ENCODE measurements at regions not wholly inside any gene's neighbourhood (a gene's known extent, or its start where the extent isn't known, plus 50 kb on each side); places are given as distances from the start of the nearest gene placed in this dataset.

DNA sequence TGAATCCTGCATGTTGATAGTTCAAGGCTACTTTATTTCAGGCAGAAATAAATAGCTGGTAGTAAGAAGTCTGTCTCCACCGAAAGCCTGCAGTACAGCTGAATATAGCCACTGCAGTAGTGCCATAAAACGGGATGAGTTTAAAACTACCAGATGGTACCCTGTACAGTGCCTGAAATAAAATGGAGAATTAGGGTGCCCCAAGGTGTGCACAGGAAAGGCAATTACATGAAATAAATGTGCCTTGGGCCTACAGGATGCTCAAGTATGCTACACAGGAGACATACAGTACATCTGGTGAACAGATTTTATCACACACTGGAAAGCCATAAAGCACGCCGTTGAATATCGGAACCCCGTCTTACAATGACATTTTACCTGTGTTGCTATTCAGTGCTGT lies 447.7 kb upstream of the HNRNPA3 start:
- no peak overlapping the region for H3K4me3 ChIP-seq (ENCODE audit: low read depth, low read length)
- TF ChIP-seq, protein P1, sequence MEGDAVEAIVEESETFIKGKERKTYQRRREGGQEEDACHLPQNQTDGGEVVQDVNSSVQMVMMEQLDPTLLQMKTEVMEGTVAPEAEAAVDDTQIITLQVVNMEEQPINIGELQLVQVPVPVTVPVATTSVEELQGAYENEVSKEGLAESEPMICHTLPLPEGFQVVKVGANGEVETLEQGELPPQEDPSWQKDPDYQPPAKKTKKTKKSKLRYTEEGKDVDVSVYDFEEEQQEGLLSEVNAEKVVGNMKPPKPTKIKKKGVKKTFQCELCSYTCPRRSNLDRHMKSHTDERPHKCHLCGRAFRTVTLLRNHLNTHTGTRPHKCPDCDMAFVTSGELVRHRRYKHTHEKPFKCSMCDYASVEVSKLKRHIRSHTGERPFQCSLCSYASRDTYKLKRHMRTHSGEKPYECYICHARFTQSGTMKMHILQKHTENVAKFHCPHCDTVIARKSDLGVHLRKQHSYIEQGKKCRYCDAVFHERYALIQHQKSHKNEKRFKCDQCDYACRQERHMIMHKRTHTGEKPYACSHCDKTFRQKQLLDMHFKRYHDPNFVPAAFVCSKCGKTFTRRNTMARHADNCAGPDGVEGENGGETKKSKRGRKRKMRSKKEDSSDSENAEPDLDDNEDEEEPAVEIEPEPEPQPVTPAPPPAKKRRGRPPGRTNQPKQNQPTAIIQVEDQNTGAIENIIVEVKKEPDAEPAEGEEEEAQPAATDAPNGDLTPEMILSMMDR (conservative IDR thresholded peaks at IDR 0.05; ENCODE audit: low read depth, low read length) = no peak
- DNase-seq (ENCODE audit: low read depth) = no peak

DNA sequence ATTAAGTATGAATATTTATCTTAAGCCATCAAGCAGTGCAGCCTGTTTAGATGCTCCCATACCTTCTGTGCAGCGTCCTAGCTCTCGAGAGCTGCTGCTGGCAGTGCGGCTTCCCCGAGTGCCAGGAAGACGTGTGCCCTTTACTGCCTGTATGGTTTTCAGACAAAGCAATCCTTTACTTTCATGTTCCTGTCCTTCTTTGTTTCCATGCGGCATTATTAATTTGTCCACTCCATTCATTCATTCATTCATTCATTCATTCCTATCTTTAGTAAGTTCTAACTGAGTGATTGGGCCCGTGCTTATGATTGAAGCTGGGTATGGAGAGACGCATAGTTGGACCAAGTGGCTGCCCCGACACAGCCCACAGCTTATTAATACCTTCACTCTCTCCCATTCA lies 446.6 kb upstream of the HNRNPA3 start:
- no peak for DNase-seq (ENCODE audit: low read depth)
- H3K4me3 ChIP-seq (ENCODE audit: low read depth, low read length) = no peak overlapping the region
- TF ChIP-seq, protein P1 (conservative IDR thresholded peaks at IDR 0.05; ENCODE audit: low read depth, low read length) = no peak

DNA sequence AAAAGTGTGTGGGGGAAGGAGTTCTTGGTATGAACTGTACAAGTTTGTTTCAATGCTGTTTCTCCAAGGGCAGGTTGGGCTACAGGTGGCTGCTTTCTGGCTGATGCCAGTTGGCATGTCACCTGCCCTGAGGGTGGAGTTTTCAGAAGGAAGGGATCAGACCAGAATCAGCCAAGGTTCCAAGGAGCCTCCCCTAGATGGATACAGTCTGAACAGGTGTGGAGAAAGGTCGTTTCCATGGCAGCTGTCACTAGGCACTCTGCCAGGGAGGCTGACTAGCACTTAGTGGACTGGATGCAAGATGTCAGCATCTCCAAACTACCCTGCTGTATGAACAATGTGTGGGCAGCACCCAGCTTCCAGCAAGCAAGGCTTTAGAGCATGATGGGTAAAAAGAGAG lies 444.4 kb upstream of the HNRNPA3 start:
- no peak overlapping the region for H3K4me3 ChIP-seq (ENCODE audit: low read depth, low read length)
- TF ChIP-seq, protein P1 (conservative IDR thresholded peaks at IDR 0.05; ENCODE audit: low read depth, low read length) = no peak
- DNase-seq (ENCODE audit: low read depth) = no peak

DNA sequence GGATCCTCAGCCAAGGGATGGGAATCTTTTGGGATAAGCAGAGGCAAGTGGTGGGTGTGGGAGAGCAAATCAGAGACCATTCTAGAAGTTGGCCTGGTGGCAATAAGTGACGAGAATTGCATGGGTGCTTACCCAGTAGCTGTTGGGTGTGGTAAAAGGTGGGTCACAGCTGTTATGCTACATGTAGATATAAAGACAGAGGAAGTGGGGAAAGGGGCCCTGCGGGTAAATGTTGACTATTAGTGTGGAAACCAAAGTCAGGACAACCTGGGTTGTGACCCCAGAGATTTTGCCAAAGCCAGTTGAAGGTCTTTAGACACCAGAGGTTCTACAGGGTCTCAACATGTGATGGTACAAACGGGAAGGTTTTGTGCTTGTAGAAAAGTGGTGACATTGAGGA lies 443.6 kb upstream of the HNRNPA3 start:
- no peak overlapping the region for H3K4me3 ChIP-seq (ENCODE audit: low read depth, low read length)
- TF ChIP-seq, protein P1 (conservative IDR thresholded peaks at IDR 0.05; ENCODE audit: low read depth, low read length) = no peak
- no peak for DNase-seq (ENCODE audit: low read depth)

GRCh38 chr2:176769499-176770370 lies 442.9 kb upstream of the HNRNPA3 start:
- H3K4me3 ChIP-seq (ENCODE audit: low read depth, low read length) = no peak overlapping the region
- DNase-seq (ENCODE audit: low read depth) = no peak
- TF ChIP-seq, protein P1 (conservative IDR thresholded peaks at IDR 0.05; ENCODE audit: low read depth, low read length) = no peak

- TF ChIP-seq, protein P1 (conservative IDR thresholded peaks at IDR 0.05; ENCODE audit: low read depth, low read length) = no peak
- no peak for DNase-seq (ENCODE audit: low read depth)
- no peak overlapping the region for H3K4me3 ChIP-seq (ENCODE audit: low read depth, low read length)
Measured at GRCh38 chr2:176772816-176773215, 439.8 kb upstream of the HNRNPA3 start.

All from epithelial cell of proximal tubule (primary cell).